ENCODE measurements at regions not wholly inside any gene's neighbourhood (a gene's known extent, or its start where the extent isn't known, plus 50 kb on each side); places are given as distances from the start of the nearest gene placed in this dataset.

DNA sequence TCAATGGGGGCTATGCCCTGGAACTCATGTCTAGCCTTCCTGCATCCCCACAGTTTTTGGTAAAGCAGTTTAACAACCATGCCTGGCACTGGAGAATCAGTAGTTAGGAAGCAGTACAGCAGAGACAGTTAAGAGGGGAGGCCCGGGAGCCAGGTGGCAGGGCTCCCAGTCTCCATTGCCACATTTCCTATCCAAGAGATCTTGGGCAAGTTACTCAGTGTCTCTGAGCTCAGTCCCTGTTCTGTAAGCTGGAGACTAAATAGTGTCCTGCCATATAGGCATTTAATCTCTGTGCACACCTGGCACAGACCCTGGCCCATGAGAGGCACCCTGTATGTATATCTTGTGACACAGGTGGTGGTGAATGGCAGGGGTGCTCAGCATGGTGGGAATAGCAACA lies 156.1 kb upstream of the EOLA2 start:
- no peaks in the 10 kb centered on the region for H3K36me3 Mint-ChIP-seq (ENCODE audit: low read depth)
- H3K9me3 Mint-ChIP-seq (ENCODE audit: low read depth): peaks cover 14% of the 10 kb centered on the region
- no peak for TF ChIP-seq CTCF (IDR thresholded peaks at IDR 0.05)
- peaks cover 23% of the 10 kb centered on the region for H3K4me1 Mint-ChIP-seq (ENCODE audit: low read depth)
- no peak overlapping the region for H3K4me3 Mint-ChIP-seq (ENCODE audit: unreplicated experiment)
- no peaks in the 10 kb centered on the region for H3K27me3 Mint-ChIP-seq (ENCODE audit: low read depth)
- no peak for DNase-seq (ENCODE audit: low spot score)
- H3K27ac Mint-ChIP-seq (ENCODE audit: unreplicated experiment): no peak overlapping the region

DNA sequence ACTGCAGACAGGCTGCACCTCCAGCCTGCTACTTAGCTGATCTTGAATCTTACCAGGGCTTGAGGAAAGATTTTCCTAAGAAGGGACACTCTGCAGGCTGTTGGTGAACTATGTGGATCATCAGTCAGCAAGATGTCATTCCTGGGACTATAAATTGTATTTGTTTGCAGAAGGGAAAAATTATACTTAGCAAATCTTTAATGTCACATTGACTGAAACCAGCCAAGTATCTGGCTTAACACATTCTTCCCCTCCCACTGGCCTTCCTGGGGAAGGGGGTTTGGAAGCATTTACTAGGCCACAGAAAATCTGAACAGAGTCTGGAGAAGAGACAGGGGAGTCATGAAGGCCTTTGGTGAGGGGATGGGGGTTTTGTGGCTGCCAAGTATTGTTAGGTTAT lies 156.7 kb upstream of the EOLA2 start:
- peak overlapping the region; percentile 70 for H3K27ac Mint-ChIP-seq (ENCODE audit: unreplicated experiment)
- no peak for DNase-seq (ENCODE audit: low spot score)

GRCh38 chrX:150099316-150099715 lies 161.0 kb upstream of the EOLA2 start:
- Mint-ChIP-seq H3K27me3 (ENCODE audit: low read depth) (no peaks in the 10 kb centered on the region), H3K4me1 (ENCODE audit: low read depth) (peaks cover 24% of the 10 kb centered on the region), H3K9me3 (ENCODE audit: low read depth) (peaks cover 20% of the 10 kb centered on the region)

More for the DNA sequence above, 156.7 kb upstream of the EOLA2 start:
- no peak for TF ChIP-seq CTCF (IDR thresholded peaks at IDR 0.05)
- Mint-ChIP-seq H3K27me3 (ENCODE audit: low read depth) (no peaks in the 10 kb centered on the region), H3K9me3 (ENCODE audit: low read depth) (peaks cover 15% of the 10 kb centered on the region), H3K36me3 (ENCODE audit: low read depth) (no peaks in the 10 kb centered on the region), H3K4me3 (ENCODE audit: unreplicated experiment) (no peak overlapping the region), H3K4me1 (ENCODE audit: low read depth) (peaks cover 24% of the 10 kb centered on the region)

GRCh38 chrX:150100261-150100660 lies 162.0 kb upstream of the EOLA2 start:
- Mint-ChIP-seq H3K36me3 (ENCODE audit: low read depth) (no peaks in the 10 kb centered on the region), H3K4me1 (ENCODE audit: low read depth) (peaks cover 15% of the 10 kb centered on the region), H3K27ac (ENCODE audit: unreplicated experiment) (peak overlapping the region; percentile 23), H3K4me3 (ENCODE audit: unreplicated experiment) (no peak overlapping the region), H3K9me3 (ENCODE audit: low read depth) (peaks cover 20% of the 10 kb centered on the region), H3K27me3 (ENCODE audit: low read depth) (no peaks in the 10 kb centered on the region)
- TF ChIP-seq CTCF (IDR thresholded peaks at IDR 0.05): no peak
- DNase-seq (ENCODE audit: low spot score): no peak

More at GRCh38 chrX:150099316-150099715, 161.0 kb upstream of the EOLA2 start:
- no peak overlapping the region for H3K27ac Mint-ChIP-seq (ENCODE audit: unreplicated experiment)
- TF ChIP-seq CTCF (IDR thresholded peaks at IDR 0.05): no peak
- DNase-seq (ENCODE audit: low spot score): no peak
- no peaks in the 10 kb centered on the region for H3K36me3 Mint-ChIP-seq (ENCODE audit: low read depth)
- H3K4me3 Mint-ChIP-seq (ENCODE audit: unreplicated experiment): no peak overlapping the region

DNA sequence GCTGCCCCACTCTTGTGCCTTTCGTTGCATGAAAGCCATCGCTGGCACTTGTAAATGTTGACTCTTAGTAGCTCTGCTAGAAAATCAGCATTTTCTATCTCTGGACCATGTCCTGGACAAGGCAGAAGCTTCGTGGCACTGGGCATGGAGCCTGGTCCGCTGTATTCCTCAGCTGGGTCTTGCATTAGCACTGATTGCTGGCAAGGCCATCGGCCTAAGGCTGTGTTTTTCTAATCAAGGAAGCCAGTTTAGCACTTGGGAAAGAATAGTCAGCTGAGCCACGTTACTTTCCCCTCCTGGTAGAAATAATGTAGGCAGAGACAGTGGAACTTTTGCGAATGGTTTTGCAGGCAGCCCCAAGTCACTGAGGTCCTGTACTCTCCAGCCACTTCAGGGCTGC lies 180.2 kb upstream of the EOLA2 start:
- H3K27ac Mint-ChIP-seq (ENCODE audit: unreplicated experiment): no peak overlapping the region
- peaks cover 7% of the 10 kb centered on the region for H3K4me1 Mint-ChIP-seq (ENCODE audit: low read depth)
- H3K36me3 Mint-ChIP-seq (ENCODE audit: low read depth): no peaks in the 10 kb centered on the region
- no peak for TF ChIP-seq CTCF (IDR thresholded peaks at IDR 0.05)
- DNase-seq (ENCODE audit: low spot score): no peak
- H3K27me3 Mint-ChIP-seq (ENCODE audit: low read depth): no peaks in the 10 kb centered on the region
- peaks cover 12% of the 10 kb centered on the region for H3K9me3 Mint-ChIP-seq (ENCODE audit: low read depth)
- H3K4me3 Mint-ChIP-seq (ENCODE audit: unreplicated experiment): no peak overlapping the region
